Muscle layer of colon (tissue), 2 donors: ENCODE measurements at regions not wholly inside any gene's neighbourhood (a gene's known extent, or its start where the extent isn't known, plus 50 kb on each side); places are given as distances from the start of the nearest gene placed in this dataset.
"Not testable (repeated sequence)": the region's sequence is repeated elsewhere in the genome, so short reads cannot be mapped to it uniquely, and the experiment has no call there.

Source experiments
- H3K27ac ChIP-seq: one replicate; pipeline ENCODE4 v1.7.0; 2013; ENCODE audit warnings: low read depth, mild to moderate bottlenecking, low read length, moderate library complexity
- H3K27me3 ChIP-seq, 2 donors: one replicate each; pipeline ENCODE4 v1.7.0; 2013; ENCODE audit warnings: low read length in 2 of 2, mild to moderate bottlenecking in 2 of 2; ENCODE audit not compliant: insufficient read depth in 2 of 2, control insufficient read depth in 1 of 2
- H3K36me3 ChIP-seq: one replicate; pipeline ENCODE4 v1.7.0; 2013; ENCODE audit warnings: mild to moderate bottlenecking, low read length; ENCODE audit not compliant: insufficient read depth
- H3K4me1 ChIP-seq: one replicate; pipeline ENCODE4 v1.7.0; 2013; ENCODE audit warnings: mild to moderate bottlenecking, low read length; ENCODE audit not compliant: insufficient read depth
- H3K4me3 ChIP-seq, 2 donors: one replicate each; pipeline ENCODE4 v1.7.0; 2013; ENCODE audit warnings: low read length in 2 of 2, low read depth in 1 of 2, mild to moderate bottlenecking in 1 of 2, moderate library complexity in 1 of 2
- H3K9ac ChIP-seq: one replicate; pipeline ENCODE4 v1.7.0; 2013; ENCODE audit warnings: low read length
- H3K9me3 ChIP-seq: one replicate; pipeline ENCODE4 v1.7.0; 2013; ENCODE audit warnings: mild to moderate bottlenecking, low read length
- donor health status: abdominal sarcoma.
- donor health status: Adenocarcinoma of cecum.

- Histone ChIP-seq H3K36me3 (no peaks in the 10 kb centered on the region), H3K4me1 (peaks cover 7% of the 10 kb centered on the region), H3K9ac (no peak overlapping the region), H3K4me3 (no peak overlapping the region), H3K27ac (no peak overlapping the region), H3K9me3 (no peaks in the 10 kb centered on the region), H3K27me3 (no peaks in the 10 kb centered on the region)
These were observed 106.8 kb downstream of the ARRDC4 start for GRCh38 chr15:98067339-98067738.

- Histone ChIP-seq H3K4me1 (peaks cover 7% of the 10 kb centered on the region), H3K27ac (no peak overlapping the region), H3K4me3 (no peak overlapping the region), H3K36me3 (no peaks in the 10 kb centered on the region), H3K9ac (no peak overlapping the region), H3K9me3 (no peaks in the 10 kb centered on the region), H3K27me3 (no peaks in the 10 kb centered on the region)
These were observed 108.8 kb downstream of the ARRDC4 start for GRCh38 chr15:98069256-98069655.

- Histone ChIP-seq H3K9me3 (no peaks in the 10 kb centered on the region), H3K4me1 (peaks cover 7% of the 10 kb centered on the region), H3K4me3 (no peak overlapping the region), H3K36me3 (no peaks in the 10 kb centered on the region), H3K27ac (no peak overlapping the region), H3K27me3 (no peaks in the 10 kb centered on the region), H3K9ac (no peak overlapping the region)
These were observed 109.6 kb downstream of the ARRDC4 start for GRCh38 chr15:98070137-98070536.

GRCh38 chr15:98071786-98072185 lies 111.3 kb downstream of the ARRDC4 start:
- Histone ChIP-seq H3K4me3 (no peak overlapping the region), H3K9me3 (no peaks in the 10 kb centered on the region)

GRCh38 chr15:98075441-98075840 lies 114.9 kb downstream of the ARRDC4 start:
- no peaks in the 10 kb centered on the region for H3K9me3 ChIP-seq
- no peak overlapping the region for H3K27ac ChIP-seq
- no peaks in the 10 kb centered on the region for H3K36me3 ChIP-seq
- H3K4me1 ChIP-seq: peaks cover 17% of the 10 kb centered on the region
- H3K9ac ChIP-seq: no peak overlapping the region
- H3K4me3 ChIP-seq: no peak overlapping the region
- no peaks in the 10 kb centered on the region for H3K27me3 ChIP-seq

More at GRCh38 chr15:98071786-98072185, 111.3 kb downstream of the ARRDC4 start:
- no peaks in the 10 kb centered on the region for H3K36me3 ChIP-seq
- no peaks in the 10 kb centered on the region for H3K27me3 ChIP-seq
- H3K9ac ChIP-seq: no peak overlapping the region
- H3K27ac ChIP-seq: no peak overlapping the region
- H3K4me1 ChIP-seq: peaks cover 19% of the 10 kb centered on the region

GRCh38 chr15:98076021-98076816 lies 115.7 kb downstream of the ARRDC4 start:
- Histone ChIP-seq H3K9me3 (no peaks in the 10 kb centered on the region), H3K27ac (peak overlapping the region; percentile 38), H3K27me3 (no peaks in the 10 kb centered on the region), H3K4me3 (no peak overlapping the region), H3K4me1 (peaks cover 17% of the 10 kb centered on the region), H3K36me3 (no peaks in the 10 kb centered on the region), H3K9ac (peak overlapping the region; percentile 12)

GRCh38 chr15:98077186-98077585 lies 116.7 kb downstream of the ARRDC4 start:
- Histone ChIP-seq H3K4me3 (peak overlapping the region in 1 of 2 donors; percentile 25), H3K9me3 (no peaks in the 10 kb centered on the region), H3K36me3 (no peaks in the 10 kb centered on the region), H3K4me1 (peaks cover 17% of the 10 kb centered on the region), H3K27me3 (no peaks in the 10 kb centered on the region), H3K27ac (no peak overlapping the region), H3K9ac (no peak overlapping the region)

GRCh38 chr15:98080791-98081190 lies 120.3 kb downstream of the ARRDC4 start:
- H3K27ac ChIP-seq: no peak overlapping the region
- H3K9me3 ChIP-seq: no peaks in the 10 kb centered on the region
- H3K9ac ChIP-seq: no peak overlapping the region
- no peak overlapping the region for H3K4me3 ChIP-seq
- H3K4me1 ChIP-seq: peaks cover 27% of the 10 kb centered on the region
- no peaks in the 10 kb centered on the region for H3K27me3 ChIP-seq
- H3K36me3 ChIP-seq: no peaks in the 10 kb centered on the region

- Histone ChIP-seq H3K9ac (no peak overlapping the region), H3K4me3 (no peak overlapping the region), H3K27me3 (no peaks in the 10 kb centered on the region), H3K9me3 (no peaks in the 10 kb centered on the region), H3K27ac (no peak overlapping the region), H3K4me1 (peaks cover 11% of the 10 kb centered on the region), H3K36me3 (no peaks in the 10 kb centered on the region)
These were observed 122.9 kb downstream of the ARRDC4 start for GRCh38 chr15:98083203-98083910.

- Histone ChIP-seq H3K4me1 (peaks cover 11% of the 10 kb centered on the region), H3K4me3 (no peak overlapping the region), H3K27ac (no peak overlapping the region), H3K9me3 (no peaks in the 10 kb centered on the region), H3K27me3 (no peaks in the 10 kb centered on the region), H3K9ac (no peak overlapping the region), H3K36me3 (no peaks in the 10 kb centered on the region)
These were observed 124.6 kb downstream of the ARRDC4 start for GRCh38 chr15:98085003-98085639.

- not testable (repeated sequence) for H3K36me3 ChIP-seq, H3K27ac ChIP-seq, H3K9me3 ChIP-seq, H3K9ac ChIP-seq, H3K27me3 ChIP-seq, H3K4me3 ChIP-seq, H3K4me1 ChIP-seq
These were observed 127.9 kb downstream of the ARRDC4 start for GRCh38 chr15:98088307-98088945.
